Natural killer cell (primary cell): ENCODE measurements at regions not wholly inside any gene's neighbourhood (a gene's known extent, or its start where the extent isn't known, plus 50 kb on each side); places are given as distances from the start of the nearest gene placed in this dataset.

ENCODE experiments used
- ATAC-seq, 3 donors: fragments of 150-1000 bp in 2 of 3; fragments of 200-7000 bp in 1 of 3; cut with Tn5 transposase; 1 replicate in 1 of 3; 2 replicates in 2 of 3; pipeline ENCODE4 v1.10.0; 2021; ENCODE audit warnings: mild to moderate bottlenecking in 2 of 3, moderate library complexity in 2 of 3
- DNase-seq, 2 donors: peaks; one replicate each; pipeline versions ENCODE4 v3.0.0 to v3.0.0-alpha.2; 2013 to 2021; ENCODE audit warnings: mixed read lengths in 1 of 2
- H3K27ac ChIP-seq: one replicate; pipeline ENCODE4 v1.5.1; 2013; ENCODE audit warnings: mild to moderate bottlenecking, low read length
- H3K27me3 ChIP-seq: one replicate; pipeline ENCODE4 v1.6.1; 2013; ENCODE audit warnings: low read length; ENCODE audit not compliant: control insufficient read depth, insufficient read depth
- H3K36me3 ChIP-seq: one replicate; pipeline ENCODE4 v1.6.1; 2013; ENCODE audit warnings: low read length; ENCODE audit not compliant: control insufficient read depth, insufficient read depth
- H3K4me1 ChIP-seq: one replicate; pipeline ENCODE4 v1.6.1; 2013; ENCODE audit warnings: low read length; ENCODE audit not compliant: control insufficient read depth, insufficient read depth
- H3K4me3 ChIP-seq: one replicate; pipeline ENCODE4 v1.5.1; 2013; ENCODE audit warnings: low read length
- H3K9me3 ChIP-seq: one replicate; pipeline ENCODE4 v1.6.1; 2013; ENCODE audit warnings: low read length; ENCODE audit not compliant: control insufficient read depth, insufficient read depth
- H3K27ac Mint-ChIP-seq, 2 donors: one replicate each; pipeline ENCODE4 v1.8.0; 2022; ENCODE audit warnings: mild to moderate bottlenecking in 2 of 2, mixed read lengths in 2 of 2, moderate library complexity in 1 of 2
- H3K27me3 Mint-ChIP-seq, 2 donors: one replicate each; pipeline ENCODE4 v1.8.0; 2022; ENCODE audit warnings: low read depth in 2 of 2, mixed read lengths in 2 of 2
- H3K36me3 Mint-ChIP-seq: one replicate; pipeline ENCODE4 v1.8.0; 2022; ENCODE audit warnings: mixed read lengths
- H3K4me1 Mint-ChIP-seq, 2 donors: one replicate each; pipeline ENCODE4 v1.8.0; 2022; ENCODE audit warnings: mixed read lengths in 2 of 2
- H3K4me3 Mint-ChIP-seq: one replicate; pipeline ENCODE4 v1.8.0; 2022; ENCODE audit warnings: mild to moderate bottlenecking, moderate library complexity, mixed read lengths
- H3K9me3 Mint-ChIP-seq, 2 donors: one replicate each; pipeline ENCODE4 v1.8.0; 2022; ENCODE audit warnings: mixed read lengths in 2 of 2
- WGBS: methylation state at CpG from one replicate; pipeline ENCODE4 v1.1.7; 2013; ENCODE audit warnings: missing lambda C conversion rate; ENCODE audit not compliant: insufficient coverage; 5-methylcytosine and 5-hydroxymethylcytosine counted together
- intact Hi-C: fragments of 100-400 bp; cut with micrococcal nuclease; formaldehyde crosslinking; loops from one replicate; pipeline ENCODE4 v1.14.2; 2022
- TF ChIP-seq, protein P1 (sequence below): fragments of 200-600 bp; IDR thresholded peaks from one replicate; pipeline ENCODE4 v1.8.0; 2022; ENCODE audit warnings: antibody characterized with exemption

DNA sequence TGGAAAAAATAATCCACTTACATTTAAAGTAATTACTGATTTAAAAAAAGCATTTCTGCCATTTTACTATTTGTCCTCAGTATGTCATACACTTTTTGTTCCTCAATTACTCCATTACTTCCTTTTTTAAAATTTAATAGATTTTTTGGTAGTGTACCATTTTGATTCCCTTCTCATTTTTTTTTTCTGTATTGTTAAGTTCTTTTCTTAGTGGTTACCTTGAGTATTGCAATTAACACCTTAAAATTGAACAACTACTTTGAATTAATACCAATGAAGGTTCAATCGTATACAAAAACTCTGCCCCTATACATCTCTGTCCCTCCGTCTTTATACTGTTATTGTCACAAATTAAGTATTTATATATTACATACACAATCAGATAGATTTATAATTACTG is 240.6 kb upstream of the LMCD1 start:
- WGBS = 60% methylated on average over 1 of the region's 2 CpGs
- Histone ChIP-seq H3K9me3 (no peaks in the 10 kb centered on the region), H3K27ac (no peak overlapping the region), H3K4me1 (no peaks in the 10 kb centered on the region), H3K36me3 (no peaks in the 10 kb centered on the region), H3K27me3 (peaks cover 3% of the 10 kb centered on the region), H3K4me3 (no peak overlapping the region)
- DNase-seq = no peak
- Mint-ChIP-seq H3K9me3 (peaks cover 5 to 9% of the 10 kb centered on the region in 2 donors), H3K4me3 (no peak overlapping the region), H3K36me3 (peaks cover 13% of the 10 kb centered on the region), H3K27ac (no peak overlapping the region), H3K4me1 (no peaks in the 10 kb centered on the region), H3K27me3 (peaks cover 8 to 34% of the 10 kb centered on the region in 2 donors)
- TF ChIP-seq, protein P1, sequence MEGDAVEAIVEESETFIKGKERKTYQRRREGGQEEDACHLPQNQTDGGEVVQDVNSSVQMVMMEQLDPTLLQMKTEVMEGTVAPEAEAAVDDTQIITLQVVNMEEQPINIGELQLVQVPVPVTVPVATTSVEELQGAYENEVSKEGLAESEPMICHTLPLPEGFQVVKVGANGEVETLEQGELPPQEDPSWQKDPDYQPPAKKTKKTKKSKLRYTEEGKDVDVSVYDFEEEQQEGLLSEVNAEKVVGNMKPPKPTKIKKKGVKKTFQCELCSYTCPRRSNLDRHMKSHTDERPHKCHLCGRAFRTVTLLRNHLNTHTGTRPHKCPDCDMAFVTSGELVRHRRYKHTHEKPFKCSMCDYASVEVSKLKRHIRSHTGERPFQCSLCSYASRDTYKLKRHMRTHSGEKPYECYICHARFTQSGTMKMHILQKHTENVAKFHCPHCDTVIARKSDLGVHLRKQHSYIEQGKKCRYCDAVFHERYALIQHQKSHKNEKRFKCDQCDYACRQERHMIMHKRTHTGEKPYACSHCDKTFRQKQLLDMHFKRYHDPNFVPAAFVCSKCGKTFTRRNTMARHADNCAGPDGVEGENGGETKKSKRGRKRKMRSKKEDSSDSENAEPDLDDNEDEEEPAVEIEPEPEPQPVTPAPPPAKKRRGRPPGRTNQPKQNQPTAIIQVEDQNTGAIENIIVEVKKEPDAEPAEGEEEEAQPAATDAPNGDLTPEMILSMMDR = no peak
- ATAC-seq = no peak
- intact Hi-C loops = no loop called here

- Histone ChIP-seq H3K9me3 (no peaks in the 10 kb centered on the region), H3K4me3 (no peak overlapping the region), H3K4me1 (no peaks in the 10 kb centered on the region), H3K27ac (no peak overlapping the region), H3K36me3 (no peaks in the 10 kb centered on the region), H3K27me3 (peaks cover 3% of the 10 kb centered on the region)
- Mint-ChIP-seq H3K36me3 (peaks cover 3% of the 10 kb centered on the region), H3K9me3 (peaks cover 0 to 2% of the 10 kb centered on the region in 2 donors), H3K4me3 (no peak overlapping the region), H3K4me1 (no peaks in the 10 kb centered on the region), H3K27me3 (peaks cover 13 to 29% of the 10 kb centered on the region in 2 donors), H3K27ac (no peak overlapping the region)
- no peak for ATAC-seq
- WGBS = 67% methylated on average over 1 of the region's 1 CpG
- TF ChIP-seq, protein P1 = no peak
- DNase-seq = no peak
- intact Hi-C loops = no loop called here
Measured at GRCh38 chr3:8266730-8267131, 234.9 kb upstream of the LMCD1 start.

DNA sequence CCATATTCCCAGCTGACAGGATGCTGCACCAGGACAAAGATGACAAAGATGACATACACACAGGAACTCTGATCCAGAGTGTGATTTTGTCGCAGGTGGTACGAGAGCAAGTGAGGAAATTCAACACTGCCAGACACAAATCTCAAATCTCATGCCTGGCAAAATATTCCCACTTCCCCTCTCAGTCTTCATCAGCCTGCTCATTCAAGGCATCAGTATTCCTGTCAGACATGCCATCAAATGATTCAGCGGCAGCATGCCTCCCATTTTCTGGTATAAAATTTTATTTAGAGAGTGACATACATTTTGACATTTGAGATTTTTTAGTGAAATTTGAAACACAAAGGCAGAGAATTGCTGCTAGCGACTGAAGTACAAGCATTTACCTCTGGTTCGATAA is 228.1 kb upstream of the LMCD1 start:
- no peaks in the 10 kb centered on the region for H3K4me1 Mint-ChIP-seq
- no peak overlapping the region for H3K27ac Mint-ChIP-seq
- no peaks in the 10 kb centered on the region for H3K9me3 ChIP-seq
- no peak overlapping the region for H3K27ac ChIP-seq
- no peaks in the 10 kb centered on the region for H3K36me3 Mint-ChIP-seq
- H3K9me3 Mint-ChIP-seq = no peaks in the 10 kb centered on the region
- H3K4me3 Mint-ChIP-seq = no peak overlapping the region
- H3K27me3 ChIP-seq = no peaks in the 10 kb centered on the region
- H3K4me3 ChIP-seq = no peak overlapping the region
- H3K27me3 Mint-ChIP-seq = peaks cover 0 to 6% of the 10 kb centered on the region in 2 donors
- DNase-seq (no peak), ATAC-seq (no peak)
- intact Hi-C loops = no loop called here
- WGBS = 97% methylated on average over 5 of the region's 5 CpGs
- no peaks in the 10 kb centered on the region for H3K36me3 ChIP-seq
- TF ChIP-seq, protein P1 = no peak
- no peaks in the 10 kb centered on the region for H3K4me1 ChIP-seq

- intact Hi-C loops = no loop called here
- no peaks in the 10 kb centered on the region for H3K36me3 Mint-ChIP-seq
- Histone ChIP-seq H3K27me3 (no peaks in the 10 kb centered on the region), H3K4me1 (no peaks in the 10 kb centered on the region), H3K9me3 (no peaks in the 10 kb centered on the region), H3K27ac (no peak overlapping the region), H3K36me3 (no peaks in the 10 kb centered on the region), H3K4me3 (no peak overlapping the region)
- H3K4me1 Mint-ChIP-seq = no peaks in the 10 kb centered on the region
- H3K27ac Mint-ChIP-seq = no peak overlapping the region
- peaks cover 6% of the 10 kb centered on the region in 2 donors for H3K27me3 Mint-ChIP-seq
- TF ChIP-seq, protein P1 = no peak
- WGBS = 83% methylated on average over 3 of the region's 3 CpGs
- ATAC-seq = no peak
- no peaks in the 10 kb centered on the region for H3K9me3 Mint-ChIP-seq
- DNase-seq = no peak
- no peak overlapping the region for H3K4me3 Mint-ChIP-seq
Measured at GRCh38 chr3:8276056-8276455, 225.6 kb upstream of the LMCD1 start.
